ENCODE measurements at regions not wholly inside any gene's neighbourhood (a gene's known extent, or its start where the extent isn't known, plus 50 kb on each side); places are given as distances from the start of the nearest gene placed in this dataset.

- TF ChIP-seq CTCF (conservative IDR thresholded peaks at IDR 0.05 in 1 of 2, IDR thresholded peaks at IDR 0.05 in 1 of 2; ENCODE audit: extremely low read depth in 1 of 2, insufficient read depth in 1 of 2, low read depth in 1 of 2, low read length in 2 of 2) (no peak), EZH2 (IDR thresholded peaks at IDR 0.05; ENCODE audit: borderline replicate concordance, low read length) (no peak)
Observed at GRCh38 chr9:1416261-1416660, 366.1 kb downstream of the DMRT2 start.

Measured in mammary epithelial cell (primary cell).